HepG2 (cell line): ENCODE measurements at regions not wholly inside any gene's neighbourhood (a gene's known extent, or its start where the extent isn't known, plus 50 kb on each side); places are given as distances from the start of the nearest gene placed in this dataset.

ENCODE experiments used
- FOSL2 ChIP-seq: sonication (generic); formaldehyde crosslinking; IDR thresholded peaks from 2 replicates; pipeline ENCODE4 v1.4.0; 2020; ENCODE audit warnings: missing genetic modification reagents
- MYC ChIP-seq: sonication (generic); formaldehyde crosslinking; IDR thresholded peaks from 2 replicates; pipeline ENCODE4 v1.9.0; 2021; ENCODE audit warnings: missing genetic modification reagents, borderline replicate concordance
- NCOR1 ChIP-seq: fragments of 200-600 bp; sonication (generic); IDR thresholded peaks from 2 replicates; pipeline ENCODE4 v1.7.0; 2017; ENCODE audit warnings: antibody characterized with exemption, low read length, borderline replicate concordance
- NR2C2 ChIP-seq: sonication (generic); formaldehyde crosslinking; IDR thresholded peaks from 2 replicates; pipeline ENCODE4 v1.4.0; 2020; ENCODE audit warnings: missing genetic modification reagents, mild to moderate bottlenecking, moderate library complexity, borderline replicate concordance
- RXRA ChIP-seq: sonication (generic); formaldehyde crosslinking; IDR thresholded peaks from 2 replicates; pipeline ENCODE4 v1.5.1; 2020; ENCODE audit warnings: missing genetic modification reagents
- SMC3 ChIP-seq: IDR thresholded peaks from 2 replicates; pipeline ENCODE4 v1.6.1; 2011; ENCODE audit warnings: low read length, improper control_type of control experiment
- YEATS4 ChIP-seq: sonication (generic); formaldehyde crosslinking; IDR thresholded peaks from 2 replicates; pipeline ENCODE4 v1.4.0; 2020; ENCODE audit warnings: missing genetic modification reagents, borderline replicate concordance
- ZBTB38 ChIP-seq: sonication (generic); formaldehyde crosslinking; IDR thresholded peaks from 2 replicates; pipeline ENCODE4 v1.5.1; 2020; ENCODE audit warnings: mild to moderate bottlenecking, missing genetic modification reagents
- ZNF550 ChIP-seq: sonication (generic); formaldehyde crosslinking; IDR thresholded peaks from 2 replicates; pipeline ENCODE4 v1.4.0; 2020; ENCODE audit warnings: mild to moderate bottlenecking, missing genetic modification reagents, borderline replicate concordance
- ZNF674 ChIP-seq: sonication (generic); formaldehyde crosslinking; IDR thresholded peaks from 2 replicates; pipeline ENCODE4 v1.5.0; 2020; ENCODE audit warnings: low read depth, mild to moderate bottlenecking, missing genetic modification reagents
- ZNF879 ChIP-seq: sonication (generic); formaldehyde crosslinking; IDR thresholded peaks from 2 replicates; pipeline ENCODE4 v1.8.1; 2023; ENCODE audit warnings: missing genetic modification reagents
- ZSCAN25 ChIP-seq: sonication (generic); formaldehyde crosslinking; IDR thresholded peaks from 2 replicates; pipeline ENCODE4 v1.8.0; 2022; ENCODE audit warnings: mild to moderate bottlenecking, missing genetic modification reagents
- TF ChIP-seq, protein P1 (sequence below): sonication (generic); formaldehyde crosslinking; IDR thresholded peaks from 2 replicates; pipeline ENCODE4 v1.4.0; 2020; ENCODE audit warnings: missing genetic modification reagents, mild to moderate bottlenecking, borderline replicate concordance
- TF ChIP-seq, protein P2 (sequence below): sonication (generic); formaldehyde crosslinking; IDR thresholded peaks from 2 replicates; pipeline ENCODE4 v1.5.1; 2020; ENCODE audit warnings: mild to moderate bottlenecking, missing genetic modification reagents, moderate library complexity
- TF ChIP-seq, protein P3 (sequence below): sonication (generic); formaldehyde crosslinking; IDR thresholded peaks from 2 replicates; pipeline ENCODE4 v1.5.0; 2020; ENCODE audit warnings: missing genetic modification reagents
- TF ChIP-seq, protein P4 (sequence below): IDR thresholded peaks from 2 replicates; pipeline ENCODE4 v1.6.1; 2018; ENCODE audit warnings: missing genetic modification reagents, mild to moderate bottlenecking, missing compliant biosample characterization
- TF ChIP-seq, protein P5 (sequence below): sonication (generic); formaldehyde crosslinking; IDR thresholded peaks from 2 replicates; pipeline ENCODE4 v1.5.0; 2020; ENCODE audit warnings: missing genetic modification reagents, mild to moderate bottlenecking, borderline replicate concordance

DNA sequence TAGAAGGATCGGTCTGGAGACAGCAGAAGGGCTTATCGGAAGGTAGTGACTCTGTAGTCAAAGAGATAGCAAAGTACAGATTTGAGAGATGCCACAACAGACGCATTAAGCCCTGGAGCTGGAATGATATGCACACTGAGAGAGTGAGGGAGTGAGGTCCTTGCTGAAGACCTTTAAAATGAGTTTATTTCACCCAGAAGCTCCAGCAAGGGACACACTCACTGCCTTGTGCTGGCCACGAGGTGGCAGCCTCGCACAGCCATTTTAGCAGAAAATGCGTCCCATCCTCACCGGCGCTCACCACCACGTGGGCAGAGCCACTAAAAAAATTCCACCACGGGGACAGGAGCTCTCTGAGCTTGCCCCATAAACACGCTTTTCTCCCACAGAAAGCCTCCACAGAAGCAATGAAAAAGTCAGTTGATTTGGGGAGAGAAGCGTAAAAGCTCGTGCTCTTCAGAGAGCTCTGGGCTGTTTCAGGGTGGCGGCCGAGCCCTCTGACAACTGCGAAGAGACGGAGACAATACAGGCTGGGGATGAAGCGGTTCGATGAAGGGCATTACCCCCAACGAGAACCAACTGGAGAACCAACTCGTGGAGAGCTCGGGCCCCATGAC is 163.0 kb upstream of the KLF14 start (continued):
- TF ChIP-seq, protein P1, sequence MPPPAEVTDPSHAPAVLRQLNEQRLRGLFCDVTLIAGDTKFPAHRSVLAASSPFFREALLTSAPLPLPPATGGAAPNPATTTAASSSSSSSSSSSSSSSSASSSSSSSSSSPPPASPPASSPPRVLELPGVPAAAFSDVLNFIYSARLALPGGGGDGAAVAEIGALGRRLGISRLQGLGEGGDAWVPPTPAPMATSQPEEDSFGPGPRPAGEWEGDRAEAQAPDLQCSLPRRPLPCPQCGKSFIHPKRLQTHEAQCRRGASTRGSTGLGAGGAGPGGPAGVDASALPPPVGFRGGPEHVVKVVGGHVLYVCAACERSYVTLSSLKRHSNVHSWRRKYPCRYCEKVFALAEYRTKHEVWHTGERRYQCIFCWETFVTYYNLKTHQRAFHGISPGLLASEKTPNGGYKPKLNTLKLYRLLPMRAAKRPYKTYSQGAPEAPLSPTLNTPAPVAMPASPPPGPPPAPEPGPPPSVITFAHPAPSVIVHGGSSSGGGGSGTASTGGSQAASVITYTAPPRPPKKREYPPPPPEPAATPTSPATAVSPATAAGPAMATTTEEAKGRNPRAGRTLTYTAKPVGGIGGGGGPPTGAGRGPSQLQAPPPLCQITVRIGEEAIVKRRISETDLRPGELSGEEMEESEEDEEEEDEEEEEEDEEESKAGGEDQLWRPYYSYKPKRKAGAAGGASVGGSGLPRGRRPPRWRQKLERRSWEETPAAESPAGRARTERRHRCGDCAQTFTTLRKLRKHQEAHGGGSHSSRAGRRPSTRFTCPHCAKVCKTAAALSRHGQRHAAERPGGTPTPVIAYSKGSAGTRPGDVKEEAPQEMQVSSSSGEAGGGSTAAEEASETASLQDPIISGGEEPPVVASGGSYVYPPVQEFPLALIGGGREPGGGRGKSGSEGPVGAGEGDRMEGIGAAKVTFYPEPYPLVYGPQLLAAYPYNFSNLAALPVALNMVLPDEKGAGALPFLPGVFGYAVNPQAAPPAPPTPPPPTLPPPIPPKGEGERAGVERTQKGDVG (CRISPR knock-in tag): peak; percentile 82; the same call in 1 of the 2 replicates
- TF ChIP-seq, protein P2, sequence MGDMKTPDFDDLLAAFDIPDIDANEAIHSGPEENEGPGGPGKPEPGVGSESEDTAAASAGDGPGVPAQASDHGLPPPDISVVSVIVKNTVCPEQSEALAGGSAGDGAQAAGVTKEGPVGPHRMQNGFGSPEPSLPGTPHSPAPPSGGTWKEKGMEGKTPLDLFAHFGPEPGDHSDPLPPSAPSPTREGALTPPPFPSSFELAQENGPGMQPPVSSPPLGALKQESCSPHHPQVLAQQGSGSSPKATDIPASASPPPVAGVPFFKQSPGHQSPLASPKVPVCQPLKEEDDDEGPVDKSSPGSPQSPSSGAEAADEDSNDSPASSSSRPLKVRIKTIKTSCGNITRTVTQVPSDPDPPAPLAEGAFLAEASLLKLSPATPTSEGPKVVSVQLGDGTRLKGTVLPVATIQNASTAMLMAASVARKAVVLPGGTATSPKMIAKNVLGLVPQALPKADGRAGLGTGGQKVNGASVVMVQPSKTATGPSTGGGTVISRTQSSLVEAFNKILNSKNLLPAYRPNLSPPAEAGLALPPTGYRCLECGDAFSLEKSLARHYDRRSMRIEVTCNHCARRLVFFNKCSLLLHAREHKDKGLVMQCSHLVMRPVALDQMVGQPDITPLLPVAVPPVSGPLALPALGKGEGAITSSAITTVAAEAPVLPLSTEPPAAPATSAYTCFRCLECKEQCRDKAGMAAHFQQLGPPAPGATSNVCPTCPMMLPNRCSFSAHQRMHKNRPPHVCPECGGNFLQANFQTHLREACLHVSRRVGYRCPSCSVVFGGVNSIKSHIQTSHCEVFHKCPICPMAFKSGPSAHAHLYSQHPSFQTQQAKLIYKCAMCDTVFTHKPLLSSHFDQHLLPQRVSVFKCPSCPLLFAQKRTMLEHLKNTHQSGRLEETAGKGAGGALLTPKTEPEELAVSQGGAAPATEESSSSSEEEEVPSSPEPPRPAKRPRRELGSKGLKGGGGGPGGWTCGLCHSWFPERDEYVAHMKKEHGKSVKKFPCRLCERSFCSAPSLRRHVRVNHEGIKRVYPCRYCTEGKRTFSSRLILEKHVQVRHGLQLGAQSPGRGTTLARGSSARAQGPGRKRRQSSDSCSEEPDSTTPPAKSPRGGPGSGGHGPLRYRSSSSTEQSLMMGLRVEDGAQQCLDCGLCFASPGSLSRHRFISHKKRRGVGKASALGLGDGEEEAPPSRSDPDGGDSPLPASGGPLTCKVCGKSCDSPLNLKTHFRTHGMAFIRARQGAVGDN (CRISPR knock-in tag): peak; percentile 86
- no peak for TF ChIP-seq ZNF550 (CRISPR knock-in tag)
- 0 out of 2 replicates have a peak, but pooled peaks have one; percentile 30 for TF ChIP-seq NR2C2
- TF ChIP-seq ZNF674 (CRISPR knock-in tag): no peak
- TF ChIP-seq MYC: peak; percentile 87
- TF ChIP-seq YEATS4: peak; percentile 48; the same call in 1 of the 2 replicates
- no peak for TF ChIP-seq ZNF879
- TF ChIP-seq, protein P3, sequence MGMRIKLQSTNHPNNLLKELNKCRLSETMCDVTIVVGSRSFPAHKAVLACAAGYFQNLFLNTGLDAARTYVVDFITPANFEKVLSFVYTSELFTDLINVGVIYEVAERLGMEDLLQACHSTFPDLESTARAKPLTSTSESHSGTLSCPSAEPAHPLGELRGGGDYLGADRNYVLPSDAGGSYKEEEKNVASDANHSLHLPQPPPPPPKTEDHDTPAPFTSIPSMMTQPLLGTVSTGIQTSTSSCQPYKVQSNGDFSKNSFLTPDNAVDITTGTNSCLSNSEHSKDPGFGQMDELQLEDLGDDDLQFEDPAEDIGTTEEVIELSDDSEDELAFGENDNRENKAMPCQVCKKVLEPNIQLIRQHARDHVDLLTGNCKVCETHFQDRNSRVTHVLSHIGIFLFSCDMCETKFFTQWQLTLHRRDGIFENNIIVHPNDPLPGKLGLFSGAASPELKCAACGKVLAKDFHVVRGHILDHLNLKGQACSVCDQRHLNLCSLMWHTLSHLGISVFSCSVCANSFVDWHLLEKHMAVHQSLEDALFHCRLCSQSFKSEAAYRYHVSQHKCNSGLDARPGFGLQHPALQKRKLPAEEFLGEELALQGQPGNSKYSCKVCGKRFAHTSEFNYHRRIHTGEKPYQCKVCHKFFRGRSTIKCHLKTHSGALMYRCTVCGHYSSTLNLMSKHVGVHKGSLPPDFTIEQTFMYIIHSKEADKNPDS (CRISPR knock-in tag): no peak
- no peak for TF ChIP-seq RXRA
- peak; percentile 94 for TF ChIP-seq ZBTB38 (CRISPR knock-in tag)
- TF ChIP-seq NCOR1: no peak
- TF ChIP-seq, protein P4, sequence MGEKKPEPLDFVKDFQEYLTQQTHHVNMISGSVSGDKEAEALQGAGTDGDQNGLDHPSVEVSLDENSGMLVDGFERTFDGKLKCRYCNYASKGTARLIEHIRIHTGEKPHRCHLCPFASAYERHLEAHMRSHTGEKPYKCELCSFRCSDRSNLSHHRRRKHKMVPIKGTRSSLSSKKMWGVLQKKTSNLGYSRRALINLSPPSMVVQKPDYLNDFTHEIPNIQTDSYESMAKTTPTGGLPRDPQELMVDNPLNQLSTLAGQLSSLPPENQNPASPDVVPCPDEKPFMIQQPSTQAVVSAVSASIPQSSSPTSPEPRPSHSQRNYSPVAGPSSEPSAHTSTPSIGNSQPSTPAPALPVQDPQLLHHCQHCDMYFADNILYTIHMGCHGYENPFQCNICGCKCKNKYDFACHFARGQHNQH (CRISPR knock-in tag): 0 out of 2 replicates have a peak, but pooled peaks have one; percentile 31
- TF ChIP-seq, protein P5, sequence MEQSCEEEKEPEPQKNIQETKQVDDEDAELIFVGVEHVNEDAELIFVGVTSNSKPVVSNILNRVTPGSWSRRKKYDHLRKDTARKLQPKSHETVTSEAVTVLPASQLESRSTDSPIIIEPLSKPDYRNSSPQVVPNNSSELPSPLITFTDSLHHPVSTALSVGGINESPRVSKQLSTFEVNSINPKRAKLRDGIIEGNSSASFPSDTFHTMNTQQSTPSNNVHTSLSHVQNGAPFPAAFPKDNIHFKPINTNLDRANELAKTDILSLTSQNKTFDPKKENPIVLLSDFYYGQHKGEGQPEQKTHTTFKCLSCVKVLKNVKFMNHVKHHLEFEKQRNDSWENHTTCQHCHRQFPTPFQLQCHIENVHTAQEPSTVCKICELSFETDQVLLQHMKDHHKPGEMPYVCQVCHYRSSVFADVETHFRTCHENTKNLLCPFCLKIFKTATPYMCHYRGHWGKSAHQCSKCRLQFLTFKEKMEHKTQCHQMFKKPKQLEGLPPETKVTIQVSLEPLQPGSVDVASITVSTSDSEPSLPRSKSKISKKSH (CRISPR knock-in tag): 0 out of 2 replicates have a peak, but pooled peaks have one; percentile 0
- TF ChIP-seq SMC3: peak; percentile 64
- 0 out of 2 replicates have a peak, but pooled peaks have one; percentile 35 for TF ChIP-seq ZSCAN25
- peak; percentile 31 for TF ChIP-seq FOSL2 (CRISPR knock-in tag)
